Epithelial cell of proximal tubule (primary cell): ENCODE measurements at regions not wholly inside any gene's neighbourhood (a gene's known extent, or its start where the extent isn't known, plus 50 kb on each side); places are given as distances from the start of the nearest gene placed in this dataset.
A peak's percentile ranks its signal among the peaks of the same experiment; 100 is the strongest.

Experiments used
- DNase-seq: peaks from one replicate; pipeline ENCODE4 v3.0.0-alpha.2; 2011; ENCODE audit warnings: low read depth
- H3K4me3 ChIP-seq: 2 replicates; pipeline ENCODE4 v1.5.1; 2011; ENCODE audit warnings: low read depth, mild to moderate bottlenecking, low read length
- CTCF ChIP-seq: conservative IDR thresholded peaks from 2 replicates; pipeline ENCODE4 v1.5.1; 2012; ENCODE audit warnings: low read depth, mild to moderate bottlenecking, low read length

- DNase-seq: no peak
- peak; percentile 23 for TF ChIP-seq CTCF
- H3K4me3 ChIP-seq: no peak overlapping the region
Observed at GRCh38 chr17:77266891-77267341, 126.1 kb downstream of the SEC14L1 start.

GRCh38 chr17:77269696-77270681 is 129.2 kb downstream of the SEC14L1 start:
- no peak for DNase-seq
- TF ChIP-seq CTCF: no peak
- H3K4me3 ChIP-seq: no peak overlapping the region

- TF ChIP-seq CTCF: no peak
- DNase-seq: no peak
- H3K4me3 ChIP-seq: no peak overlapping the region
Observed at GRCh38 chr17:77271411-77271810, 130.6 kb downstream of the SEC14L1 start.

GRCh38 chr17:77273397-77274085 is 132.8 kb downstream of the SEC14L1 start:
- no peak for DNase-seq
- no peak for TF ChIP-seq CTCF
- no peak overlapping the region for H3K4me3 ChIP-seq

- no peak overlapping the region for H3K4me3 ChIP-seq
- no peak for TF ChIP-seq CTCF
- DNase-seq: no peak
Observed at GRCh38 chr17:77274096-77274845, 133.5 kb downstream of the SEC14L1 start.

- no peak for DNase-seq
- peak overlapping the region; percentile 56 for H3K4me3 ChIP-seq
- TF ChIP-seq CTCF: peak; percentile 26
Observed at GRCh38 chr17:77279448-77280303, 138.9 kb downstream of the SEC14L1 start.
